ENCODE measurements at regions not wholly inside any gene's neighbourhood (a gene's known extent, or its start where the extent isn't known, plus 50 kb on each side); places are given as distances from the start of the nearest gene placed in this dataset.

DNA sequence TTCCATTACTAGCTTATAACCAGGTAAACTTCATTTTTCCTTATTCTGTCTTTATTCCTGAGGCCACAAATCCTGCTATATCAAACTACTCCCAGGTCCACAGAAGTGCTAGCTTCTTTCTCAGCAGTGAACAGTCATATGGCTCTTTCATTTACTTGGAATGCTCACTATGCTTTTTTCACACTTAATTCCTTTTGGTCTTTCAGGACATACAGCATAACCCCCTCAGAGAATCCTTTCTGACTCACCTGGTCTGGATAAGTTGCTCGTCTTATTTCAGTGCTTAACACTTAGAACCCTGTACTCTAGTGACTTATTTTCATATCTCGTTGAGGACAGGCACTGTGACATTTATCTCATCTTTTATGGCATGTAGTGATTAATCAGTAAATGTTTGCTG is 325.0 kb upstream of the UBE2E3 start:
- Histone ChIP-seq H3K27ac (no peak overlapping the region), H3K27me3 (no peaks in the 10 kb centered on the region), H3K4me3 (replicated peaks in 1 of 3) (no peak overlapping the region), H3K36me3 (no peaks in the 10 kb centered on the region), H3K4me1 (no peaks in the 10 kb centered on the region), H3K9me3 (no peaks in the 10 kb centered on the region)
- no peak for DNase-seq
- intact Hi-C loops (cut with DNase I): no loop called here
- no peak for TF ChIP-seq POLR2A (IDR thresholded peaks at IDR 0.05)
- TF ChIP-seq, protein P1, sequence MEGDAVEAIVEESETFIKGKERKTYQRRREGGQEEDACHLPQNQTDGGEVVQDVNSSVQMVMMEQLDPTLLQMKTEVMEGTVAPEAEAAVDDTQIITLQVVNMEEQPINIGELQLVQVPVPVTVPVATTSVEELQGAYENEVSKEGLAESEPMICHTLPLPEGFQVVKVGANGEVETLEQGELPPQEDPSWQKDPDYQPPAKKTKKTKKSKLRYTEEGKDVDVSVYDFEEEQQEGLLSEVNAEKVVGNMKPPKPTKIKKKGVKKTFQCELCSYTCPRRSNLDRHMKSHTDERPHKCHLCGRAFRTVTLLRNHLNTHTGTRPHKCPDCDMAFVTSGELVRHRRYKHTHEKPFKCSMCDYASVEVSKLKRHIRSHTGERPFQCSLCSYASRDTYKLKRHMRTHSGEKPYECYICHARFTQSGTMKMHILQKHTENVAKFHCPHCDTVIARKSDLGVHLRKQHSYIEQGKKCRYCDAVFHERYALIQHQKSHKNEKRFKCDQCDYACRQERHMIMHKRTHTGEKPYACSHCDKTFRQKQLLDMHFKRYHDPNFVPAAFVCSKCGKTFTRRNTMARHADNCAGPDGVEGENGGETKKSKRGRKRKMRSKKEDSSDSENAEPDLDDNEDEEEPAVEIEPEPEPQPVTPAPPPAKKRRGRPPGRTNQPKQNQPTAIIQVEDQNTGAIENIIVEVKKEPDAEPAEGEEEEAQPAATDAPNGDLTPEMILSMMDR (IDR thresholded peaks at IDR 0.05): no peak
- WGBS, 2 donors: 82 to 87% methylated on average over 2 of the region's 2 CpGs

DNA sequence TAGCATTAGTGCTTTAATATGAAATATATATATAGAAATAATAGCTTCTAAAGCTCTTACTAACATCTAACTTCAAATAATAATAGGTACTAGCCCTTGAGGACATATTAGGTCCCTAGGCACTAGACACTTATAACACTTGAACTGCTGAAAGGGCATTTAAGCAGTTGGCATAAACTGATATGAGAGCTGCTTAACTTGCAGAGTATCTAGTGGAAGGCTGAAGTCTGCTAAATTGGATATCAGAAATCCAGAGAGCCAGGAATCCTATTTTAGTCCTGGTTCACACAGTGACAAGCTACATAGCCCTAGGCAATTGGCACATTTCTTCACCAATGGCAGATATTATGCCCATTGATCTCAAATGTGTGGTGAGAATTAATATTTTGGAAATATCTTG is 326.9 kb upstream of the UBE2E3 start:
- Histone ChIP-seq H3K9me3 (no peaks in the 10 kb centered on the region), H3K27me3 (no peaks in the 10 kb centered on the region), H3K36me3 (no peaks in the 10 kb centered on the region), H3K4me1 (no peaks in the 10 kb centered on the region), H3K4me3 (replicated peaks in 1 of 3) (no peak overlapping the region), H3K27ac (no peak overlapping the region)
- TF ChIP-seq POLR2A (IDR thresholded peaks at IDR 0.05): no peak
- TF ChIP-seq, protein P1 (IDR thresholded peaks at IDR 0.05): no peak
- DNase-seq: no peak
- intact Hi-C loops (cut with DNase I): no loop called here

DNA sequence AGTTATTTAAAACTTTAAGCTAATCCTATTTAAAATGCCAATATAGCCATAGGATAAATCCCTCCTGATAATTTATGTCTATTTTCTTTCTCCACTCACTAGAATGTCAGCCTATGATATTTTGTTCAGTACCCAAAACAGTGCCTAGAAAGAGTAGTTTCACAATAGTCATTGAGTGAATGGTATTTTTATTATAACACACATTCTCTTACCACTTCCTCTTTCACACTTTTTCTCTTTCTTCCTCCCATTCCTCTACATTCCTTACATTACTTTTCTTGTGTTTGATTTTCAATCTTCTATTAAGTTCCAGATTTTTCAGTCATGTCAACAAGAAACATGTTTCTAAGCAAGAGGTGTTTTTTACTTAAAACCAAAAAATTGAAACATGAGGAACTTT is 327.6 kb upstream of the UBE2E3 start:
- no peaks in the 10 kb centered on the region for H3K4me1 ChIP-seq
- DNase-seq: no peak
- no peak overlapping the region for H3K27ac ChIP-seq
- H3K9me3 ChIP-seq: no peaks in the 10 kb centered on the region
- intact Hi-C loops (cut with DNase I): no loop called here
- H3K27me3 ChIP-seq: no peaks in the 10 kb centered on the region
- TF ChIP-seq, protein P1 (IDR thresholded peaks at IDR 0.05): no peak
- no peak for TF ChIP-seq POLR2A (IDR thresholded peaks at IDR 0.05)
- no peaks in the 10 kb centered on the region for H3K36me3 ChIP-seq
- H3K4me3 ChIP-seq (replicated peaks in 1 of 3): no peak overlapping the region

DNA sequence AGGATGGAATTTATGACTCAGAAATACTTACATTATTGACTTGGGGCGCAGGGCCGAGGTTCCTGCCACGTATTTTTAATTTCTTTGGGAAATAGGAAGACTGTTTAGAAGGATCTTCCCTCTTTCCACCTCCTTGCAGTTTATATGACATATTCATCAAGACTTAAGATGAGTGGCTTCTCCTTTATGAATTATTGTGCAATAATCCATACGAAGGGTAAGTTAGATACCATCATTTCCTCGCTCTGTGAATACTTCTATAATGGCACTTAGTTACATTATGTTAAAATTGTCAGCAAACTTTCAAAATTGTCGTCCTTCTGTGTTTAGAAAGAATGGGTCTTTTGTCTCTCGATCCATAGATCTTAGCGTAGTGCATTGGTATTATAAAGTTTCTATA is 328.8 kb upstream of the UBE2E3 start:
- Histone ChIP-seq H3K27ac (no peak overlapping the region), H3K9me3 (no peaks in the 10 kb centered on the region), H3K27me3 (no peaks in the 10 kb centered on the region), H3K36me3 (no peaks in the 10 kb centered on the region), H3K4me1 (no peaks in the 10 kb centered on the region), H3K4me3 (replicated peaks in 1 of 3) (no peak overlapping the region)
- 85 to 88% methylated on average over 8 of the region's 8 CpGs for WGBS, 2 donors
- no peak for DNase-seq
- TF ChIP-seq POLR2A (IDR thresholded peaks at IDR 0.05): no peak
- TF ChIP-seq, protein P1 (IDR thresholded peaks at IDR 0.05): no peak
- intact Hi-C loops (cut with DNase I): no loop called here

DNA sequence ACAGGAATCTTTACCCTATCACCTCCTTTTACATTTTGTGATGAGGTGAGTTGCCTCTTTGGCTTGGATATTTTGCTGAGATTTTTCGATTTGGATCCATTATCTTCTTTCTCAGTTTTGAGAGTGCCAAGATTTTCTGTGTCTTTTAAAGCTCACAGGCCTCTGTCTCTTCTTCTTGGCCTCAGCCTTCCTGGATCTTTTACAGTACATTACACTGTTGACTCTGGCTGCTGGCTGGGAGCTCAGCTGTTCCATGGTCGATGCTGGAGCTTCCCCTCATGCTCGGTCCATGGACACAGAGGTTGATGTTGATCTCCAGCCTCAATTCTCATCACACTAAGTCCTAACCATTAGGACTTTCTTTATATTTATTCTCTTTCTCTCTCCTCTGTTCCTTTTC is 332.8 kb upstream of the UBE2E3 start:
- Histone ChIP-seq H3K27ac (no peak overlapping the region), H3K36me3 (no peaks in the 10 kb centered on the region), H3K4me3 (replicated peaks in 1 of 3) (no peak overlapping the region), H3K4me1 (no peaks in the 10 kb centered on the region), H3K9me3 (no peaks in the 10 kb centered on the region), H3K27me3 (no peaks in the 10 kb centered on the region)
- intact Hi-C loops (cut with DNase I): no loop called here
- no peak for DNase-seq
- 53 to 61% methylated on average over 3 of the region's 3 CpGs for WGBS, 2 donors
- TF ChIP-seq, protein P1 (IDR thresholded peaks at IDR 0.05): no peak
- no peak for TF ChIP-seq POLR2A (IDR thresholded peaks at IDR 0.05)
